Transverse colon (tissue), 4 donors: ENCODE measurements at regions not wholly inside any gene's neighbourhood (a gene's known extent, or its start where the extent isn't known, plus 50 kb on each side); places are given as distances from the start of the nearest gene placed in this dataset.

Source experiments
- DNase-seq: peaks from one replicate; pipeline ENCODE4 v3.0.0-alpha.2; 2019
- H3K27ac ChIP-seq, 4 donors: fragments of 200-600 bp; sonication (generic); 2 replicates each; pipeline ENCODE4 v1.5.1; 2016 to 2018; ENCODE audit warnings: inconsistent platforms in 4 of 4
- H3K27me3 ChIP-seq: fragments of 200-600 bp; sonication (generic); 2 replicates; pipeline ENCODE4 v1.5.1; 2017; ENCODE audit warnings: inconsistent platforms
- H3K36me3 ChIP-seq, 4 donors: fragments of 200-600 bp; sonication (generic); 2 replicates each; pipeline ENCODE4 v1.5.1; 2017 to 2019; ENCODE audit warnings: inconsistent platforms in 4 of 4
- H3K4me1 ChIP-seq, 4 donors: fragments of 200-600 bp; sonication (generic); 2 replicates each; pipeline ENCODE4 v1.5.1; 2017 to 2020; ENCODE audit warnings: inconsistent platforms in 4 of 4
- H3K4me3 ChIP-seq, 4 donors: fragments of 200-600 bp; sonication (generic); 1 replicate in 1 of 4; 2 replicates in 3 of 4; pipeline versions ENCODE4 v1.5.1 to v1.6.1; 2017 to 2019; ENCODE audit warnings: inconsistent platforms in 4 of 4
- H3K9me3 ChIP-seq, 2 donors: fragments of 200-600 bp; sonication (generic); 2 replicates each; pipeline ENCODE4 v1.5.1; 2017 to 2019; ENCODE audit warnings: inconsistent platforms in 2 of 2
- CTCF ChIP-seq, 5 experiments: fragments of 200-600 bp in 3 of 5; fragments of 450-650 bp in 2 of 5; sonication (generic) in 3 of 5; IDR thresholded peaks; 1 replicate in 2 of 5; 2 replicates in 3 of 5; pipeline ENCODE4 v1.5.1; 2016 to 2017; ENCODE audit warnings: antibody characterized with exemption in 5 of 5, inconsistent platforms in 3 of 5, mild to moderate bottlenecking in 2 of 5, moderate library complexity in 1 of 5
- EP300 ChIP-seq: sonication (generic); formaldehyde crosslinking; IDR thresholded peaks from one replicate; pipeline ENCODE4 v1.6.1; 2017; ENCODE audit warnings: antibody characterized with exemption, low read depth
- POLR2A ChIP-seq: fragments of 450-650 bp; IDR thresholded peaks from one replicate; pipeline ENCODE4 v1.6.1; 2016; ENCODE audit warnings: antibody characterized with exemption, mild to moderate bottlenecking, moderate library complexity
- POLR2AphosphoS5 ChIP-seq, 3 donors: sonication (generic); formaldehyde crosslinking; IDR thresholded peaks; one replicate each; pipeline ENCODE4 v1.6.1; 2016; ENCODE audit warnings: antibody characterized with exemption in 3 of 3
- WGBS, 2 donors: methylation state at CpG; one replicate each; pipeline ENCODE4 v1.1.5; 2018; ENCODE audit warnings: low coverage in 1 of 2; 5-methylcytosine and 5-hydroxymethylcytosine counted together
- in situ Hi-C, 4 donors: fragments of 200-750 bp; cut with MboI; loops; one replicate each; pipeline versions ENCODE4 v1.15.0 to v1.15.1; 2017; ENCODE audit warnings: low sequenced_read_pairs in 3 of 4, low pct_ligation_motif_present in 1 of 4, low pct_unique_long_range_greater_than_20kb in 1 of 4
- intact Hi-C: fragments of 100-400 bp; cut with DNase I; formaldehyde crosslinking; loops from one replicate; pipeline ENCODE4 v1.15.1; 2023; ENCODE audit warnings: low total_unique reads

GRCh38 chr22:49291169-49291568 lies 536.5 kb downstream of the BRD1 start:
- intact Hi-C loops = no loop called here

GRCh38 chr22:49290711-49291110 lies 537.0 kb downstream of the BRD1 start:
- DNase-seq = no peak
- in situ Hi-C loops (no loop called here), intact Hi-C loops (no loop called here)
- Histone ChIP-seq H3K36me3 (no peaks in the 10 kb centered on the region), H3K4me1 (no peaks in the 10 kb centered on the region), H3K9me3 (no peaks in the 10 kb centered on the region), H3K4me3 (no peak overlapping the region), H3K27ac (no peak overlapping the region), H3K27me3 (no peaks in the 10 kb centered on the region)
- TF ChIP-seq EP300 (no peak), CTCF (IDR thresholded peaks at IDR 0.05) (no peak), POLR2AphosphoS5 (IDR thresholded peaks at IDR 0.05) (no peak), POLR2A (no peak)
- 62 to 70% methylated on average over 4 to 6 of the region's 6 CpGs for WGBS, 2 donors

More at GRCh38 chr22:49291169-49291568, 536.5 kb downstream of the BRD1 start:
- WGBS, 2 donors = 67% methylated on average over 13 of the region's 13 CpGs; no CpG with 5 or more reads in 1 of the 2 donors
- H3K9me3 ChIP-seq = no peaks in the 10 kb centered on the region
- no peaks in the 10 kb centered on the region for H3K36me3 ChIP-seq
- H3K4me1 ChIP-seq = no peaks in the 10 kb centered on the region
- no peak overlapping the region for H3K27ac ChIP-seq
- DNase-seq = no peak
- in situ Hi-C loops = no loop called here
- H3K4me3 ChIP-seq = no peak overlapping the region
- H3K27me3 ChIP-seq = no peaks in the 10 kb centered on the region
- TF ChIP-seq POLR2A (no peak), EP300 (no peak), CTCF (IDR thresholded peaks at IDR 0.05) (no peak), POLR2AphosphoS5 (IDR thresholded peaks at IDR 0.05) (no peak)

GRCh38 chr22:49289822-49290679 lies 537.6 kb downstream of the BRD1 start:
- 56% methylated on average over 24 of the region's 24 CpGs; no CpG with 5 or more reads in 1 of the 2 donors for WGBS, 2 donors
- intact Hi-C loops = no loop called here
- H3K9me3 ChIP-seq = no peaks in the 10 kb centered on the region
- DNase-seq = no peak
- H3K4me1 ChIP-seq = no peaks in the 10 kb centered on the region
- no peaks in the 10 kb centered on the region for H3K36me3 ChIP-seq
- no peaks in the 10 kb centered on the region for H3K27me3 ChIP-seq
- H3K27ac ChIP-seq = no peak overlapping the region
- no peak for TF ChIP-seq POLR2AphosphoS5 (IDR thresholded peaks at IDR 0.05)
- no peak for TF ChIP-seq CTCF (IDR thresholded peaks at IDR 0.05)
- no peak for TF ChIP-seq EP300
- TF ChIP-seq POLR2A = no peak
- no peak overlapping the region for H3K4me3 ChIP-seq
- in situ Hi-C loops = no loop called here

GRCh38 chr22:49286181-49286760 lies 541.4 kb downstream of the BRD1 start:
- no peak for DNase-seq
- no peak overlapping the region for H3K27ac ChIP-seq
- no peaks in the 10 kb centered on the region for H3K9me3 ChIP-seq
- 67% methylated on average over 15 of the region's 15 CpGs; no CpG with 5 or more reads in 1 of the 2 donors for WGBS, 2 donors
- TF ChIP-seq EP300 = no peak
- no peak for TF ChIP-seq POLR2AphosphoS5 (IDR thresholded peaks at IDR 0.05)
- no peak for TF ChIP-seq CTCF (IDR thresholded peaks at IDR 0.05)
- no peak for TF ChIP-seq POLR2A
- intact Hi-C loops (no loop called here), in situ Hi-C loops (no loop called here)
- H3K36me3 ChIP-seq = no peaks in the 10 kb centered on the region
- H3K4me1 ChIP-seq = no peaks in the 10 kb centered on the region
- H3K27me3 ChIP-seq = peaks cover 23% of the 10 kb centered on the region
- H3K4me3 ChIP-seq = no peak overlapping the region
